Upper lobe of left lung (tissue), 6 donors: ENCODE measurements at regions not wholly inside any gene's neighbourhood (a gene's known extent, or its start where the extent isn't known, plus 50 kb on each side); places are given as distances from the start of the nearest gene placed in this dataset.

Experiments used
- ATAC-seq, 2 donors: fragments of 200-7000 bp; cut with Tn5 transposase; one replicate each; pipeline ENCODE4 v1.9.1; 2022; ENCODE audit warnings: mild to moderate bottlenecking in 2 of 2, moderate library complexity in 2 of 2; ENCODE audit not compliant: low FRiP score in 2 of 2
- DNase-seq, 2 donors: peaks; one replicate each; pipeline ENCODE4 v3.0.0-alpha.2; 2019 to 2020
- H3K27ac ChIP-seq, 4 donors: fragments of 200-600 bp; sonication (generic); one replicate each; pipeline ENCODE4 v1.5.1; 2016 to 2019
- H3K27me3 ChIP-seq, 4 donors: fragments of 200-600 bp; sonication (generic); one replicate each; pipeline ENCODE4 v1.5.1; 2017 to 2019
- H3K36me3 ChIP-seq, 4 donors: fragments of 200-600 bp; sonication (generic); one replicate each; pipeline ENCODE4 v1.5.1; 2016 to 2019
- H3K4me1 ChIP-seq, 4 donors: fragments of 200-600 bp; sonication (generic); one replicate each; pipeline ENCODE4 v1.5.1; 2018 to 2019
- H3K4me3 ChIP-seq, 4 donors: fragments of 200-600 bp; sonication (generic); one replicate each; pipeline ENCODE4 v1.5.1; 2017 to 2019; ENCODE audit warnings: mild to moderate bottlenecking in 2 of 4, moderate library complexity in 1 of 4
- H3K9me3 ChIP-seq, 4 donors: fragments of 200-600 bp; sonication (generic); one replicate each; pipeline ENCODE4 v1.5.1; 2018 to 2019
- EP300 ChIP-seq, 4 donors: sonication (generic); formaldehyde crosslinking; IDR thresholded peaks; one replicate each; pipeline ENCODE4 v1.5.1; 2017; ENCODE audit warnings: antibody characterized with exemption in 4 of 4, control low read depth in 2 of 4
- POLR2A ChIP-seq, 4 donors: fragments of 450-650 bp; IDR thresholded peaks; one replicate each; pipeline ENCODE4 v1.5.1; 2016 to 2017; ENCODE audit warnings: antibody characterized with exemption in 4 of 4, mild to moderate bottlenecking in 2 of 4
- POLR2AphosphoS5 ChIP-seq, 2 donors: sonication (generic); formaldehyde crosslinking; IDR thresholded peaks; one replicate each; pipeline ENCODE4 v1.5.1; 2017; ENCODE audit warnings: antibody characterized with exemption in 2 of 2
- WGBS, 2 donors: methylation state at CpG; one replicate each; pipeline ENCODE4 v1.1.5; 2017 to 2018; 5-methylcytosine and 5-hydroxymethylcytosine counted together
- TF ChIP-seq, protein P1 (sequence below), 6 experiments: fragments of 450-650 bp in 4 of 6; fragments of 200-600 bp in 2 of 6; sonication (generic) in 2 of 6; IDR thresholded peaks; one replicate each; pipeline ENCODE4 v1.5.1; 2016 to 2019; ENCODE audit warnings: antibody characterized with exemption in 6 of 6
- donor health status: DM: no; HTN: no; CAD: no; lungs with moderate emphysema.
- donor health status: DM: no; HTN: yes; CAD: no; lungs with severe emphysema.

DNA sequence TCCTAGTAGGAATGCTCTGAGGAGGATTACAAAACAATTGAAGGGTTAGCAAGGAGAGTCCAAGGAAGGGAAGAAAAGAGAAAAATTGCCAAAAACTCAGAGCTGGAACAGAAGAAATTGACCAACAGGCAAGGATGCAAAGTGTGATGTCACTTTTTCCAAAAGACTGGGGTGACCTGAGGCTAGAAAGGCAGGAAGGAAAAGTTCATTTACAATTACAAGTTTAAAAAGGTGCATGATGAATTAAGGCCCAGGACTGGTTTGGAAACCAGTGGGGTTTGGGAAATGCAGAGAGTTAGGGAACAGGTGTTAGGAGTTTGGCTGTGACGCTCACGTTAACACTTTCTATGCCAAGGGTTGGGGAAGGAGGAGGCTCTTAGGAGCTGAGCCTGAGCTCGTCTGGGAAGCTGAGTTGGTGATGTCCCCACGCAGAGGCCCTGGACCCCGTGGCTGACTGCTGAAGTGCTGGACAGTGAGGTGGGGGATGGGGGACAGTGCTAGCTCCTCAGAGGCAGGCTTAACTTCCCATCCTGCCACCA is 92.6 kb upstream of the PODXL start:
- H3K4me3 ChIP-seq, result no peak overlapping the region

DNA sequence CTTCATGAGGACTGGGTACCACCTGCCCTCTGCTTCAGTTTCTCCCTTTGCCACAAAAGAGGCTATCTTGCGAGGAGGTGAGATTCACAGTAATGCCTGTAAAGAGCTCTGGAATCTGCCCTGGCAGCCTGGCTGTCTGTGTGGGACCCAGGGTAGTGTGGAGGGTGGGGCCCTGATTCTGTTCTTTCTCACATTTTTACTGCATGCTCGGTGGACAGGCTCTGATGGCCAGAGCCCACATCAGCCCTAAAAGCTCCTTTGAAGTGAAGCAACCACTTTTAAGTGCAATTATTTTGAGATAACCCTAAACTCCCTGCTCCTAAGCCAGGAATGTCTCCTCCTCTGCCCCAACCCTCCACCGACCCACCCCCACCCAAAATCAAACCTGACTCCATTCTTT is 92.1 kb upstream of the PODXL start:
- no peaks in the 10 kb centered on the region for H3K36me3 ChIP-seq
- peak in 1 of 2 donors; percentile 58 for ATAC-seq
- no peak for DNase-seq
- H3K4me3 ChIP-seq, result no peak overlapping the region
- no peak overlapping the region for H3K27ac ChIP-seq
- TF ChIP-seq EP300 (IDR thresholded peaks at IDR 0.05) (no peak), POLR2AphosphoS5 (IDR thresholded peaks at IDR 0.05) (no peak), POLR2A (IDR thresholded peaks at IDR 0.05) (no peak)
- TF ChIP-seq, protein P1, sequence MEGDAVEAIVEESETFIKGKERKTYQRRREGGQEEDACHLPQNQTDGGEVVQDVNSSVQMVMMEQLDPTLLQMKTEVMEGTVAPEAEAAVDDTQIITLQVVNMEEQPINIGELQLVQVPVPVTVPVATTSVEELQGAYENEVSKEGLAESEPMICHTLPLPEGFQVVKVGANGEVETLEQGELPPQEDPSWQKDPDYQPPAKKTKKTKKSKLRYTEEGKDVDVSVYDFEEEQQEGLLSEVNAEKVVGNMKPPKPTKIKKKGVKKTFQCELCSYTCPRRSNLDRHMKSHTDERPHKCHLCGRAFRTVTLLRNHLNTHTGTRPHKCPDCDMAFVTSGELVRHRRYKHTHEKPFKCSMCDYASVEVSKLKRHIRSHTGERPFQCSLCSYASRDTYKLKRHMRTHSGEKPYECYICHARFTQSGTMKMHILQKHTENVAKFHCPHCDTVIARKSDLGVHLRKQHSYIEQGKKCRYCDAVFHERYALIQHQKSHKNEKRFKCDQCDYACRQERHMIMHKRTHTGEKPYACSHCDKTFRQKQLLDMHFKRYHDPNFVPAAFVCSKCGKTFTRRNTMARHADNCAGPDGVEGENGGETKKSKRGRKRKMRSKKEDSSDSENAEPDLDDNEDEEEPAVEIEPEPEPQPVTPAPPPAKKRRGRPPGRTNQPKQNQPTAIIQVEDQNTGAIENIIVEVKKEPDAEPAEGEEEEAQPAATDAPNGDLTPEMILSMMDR (IDR thresholded peaks at IDR 0.05), result no peak
- H3K4me1 ChIP-seq, result peaks cover 0 to 4% (median 0%) of the 10 kb centered on the region in 4 donors
- H3K9me3 ChIP-seq, result no peaks in the 10 kb centered on the region
- WGBS, 2 donors, result 46 to 70% methylated on average over 3 of the region's 3 CpGs
- no peaks in the 10 kb centered on the region for H3K27me3 ChIP-seq

More for the DNA sequence above, 92.6 kb upstream of the PODXL start:
- H3K36me3 ChIP-seq, result no peaks in the 10 kb centered on the region
- TF ChIP-seq, protein P1 (IDR thresholded peaks at IDR 0.05), result no peak
- TF ChIP-seq POLR2AphosphoS5 (IDR thresholded peaks at IDR 0.05) (no peak), POLR2A (IDR thresholded peaks at IDR 0.05) (no peak), EP300 (IDR thresholded peaks at IDR 0.05) (no peak)
- peaks cover 0 to 4% (median 0%) of the 10 kb centered on the region in 4 donors for H3K4me1 ChIP-seq
- ATAC-seq, result peak; percentile 19 to 34
- H3K27ac ChIP-seq, result peak overlapping the region in 1 of 4 donors; percentile 39
- H3K9me3 ChIP-seq, result no peaks in the 10 kb centered on the region
- no peak for DNase-seq
- no peaks in the 10 kb centered on the region for H3K27me3 ChIP-seq
- WGBS, 2 donors, result 56 to 61% methylated on average over 5 of the region's 5 CpGs

DNA sequence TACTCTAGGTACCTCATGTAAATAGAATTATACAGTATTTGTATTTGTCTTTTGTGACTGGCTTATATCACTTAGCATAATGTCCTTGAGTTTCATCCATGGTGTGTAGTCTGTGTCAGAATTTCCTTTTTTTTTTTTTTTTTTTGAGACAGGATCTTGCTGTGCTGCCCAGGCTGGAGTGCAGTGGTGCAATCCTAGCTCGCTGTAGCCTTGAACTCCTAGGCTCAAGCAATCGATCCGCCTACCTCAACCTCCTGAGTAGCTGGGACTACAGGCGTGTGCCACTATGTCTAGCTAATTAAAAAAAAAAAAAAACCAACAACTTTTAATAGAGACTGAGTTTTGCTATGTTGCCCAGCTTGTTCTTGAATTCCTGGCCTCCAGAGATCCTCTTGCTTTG is 89.8 kb upstream of the PODXL start:
- ATAC-seq (no peak), DNase-seq (no peak)
- 90 to 95% methylated on average over 4 of the region's 4 CpGs for WGBS, 2 donors
- Histone ChIP-seq H3K27ac (no peak overlapping the region), H3K9me3 (no peaks in the 10 kb centered on the region), H3K4me3 (no peak overlapping the region), H3K27me3 (no peaks in the 10 kb centered on the region), H3K4me1 (peaks cover 0 to 4% (median 0%) of the 10 kb centered on the region in 4 donors), H3K36me3 (no peaks in the 10 kb centered on the region)
- TF ChIP-seq EP300 (IDR thresholded peaks at IDR 0.05), result no peak
- no peak for TF ChIP-seq POLR2AphosphoS5 (IDR thresholded peaks at IDR 0.05)
- TF ChIP-seq, protein P1 (IDR thresholded peaks at IDR 0.05), result no peak
- TF ChIP-seq POLR2A (IDR thresholded peaks at IDR 0.05), result no peak

DNA sequence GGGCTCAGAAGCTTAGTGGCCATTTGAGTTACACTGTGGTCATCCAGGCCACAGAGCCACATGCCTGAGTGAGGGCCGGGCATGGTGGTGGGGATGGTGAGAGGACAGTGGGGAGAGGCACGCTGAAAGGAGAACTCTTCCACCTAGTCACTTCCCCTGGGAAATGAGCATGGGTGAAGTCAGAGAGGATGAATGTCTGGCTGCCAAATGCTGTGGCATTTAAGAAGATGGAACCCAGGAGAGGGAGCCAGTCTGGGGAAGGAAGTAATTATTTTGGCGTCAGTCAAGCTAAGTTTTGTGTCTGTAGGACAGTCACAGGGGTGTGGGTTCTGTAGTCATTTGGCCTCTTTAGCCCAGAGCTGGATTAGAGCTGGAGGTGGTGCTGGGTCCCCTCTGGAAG is 86.0 kb upstream of the PODXL start:
- Histone ChIP-seq H3K36me3 (no peaks in the 10 kb centered on the region), H3K9me3 (no peaks in the 10 kb centered on the region), H3K27me3 (no peaks in the 10 kb centered on the region), H3K27ac (no peak overlapping the region), H3K4me1 (no peaks in the 10 kb centered on the region), H3K4me3 (no peak overlapping the region)
- TF ChIP-seq EP300 (IDR thresholded peaks at IDR 0.05), result no peak
- TF ChIP-seq, protein P1 (IDR thresholded peaks at IDR 0.05), result no peak
- no peak for TF ChIP-seq POLR2AphosphoS5 (IDR thresholded peaks at IDR 0.05)
- TF ChIP-seq POLR2A (IDR thresholded peaks at IDR 0.05), result no peak
- DNase-seq (no peak), ATAC-seq (no peak)
- 46 to 59% methylated on average over 3 of the region's 3 CpGs for WGBS, 2 donors

DNA sequence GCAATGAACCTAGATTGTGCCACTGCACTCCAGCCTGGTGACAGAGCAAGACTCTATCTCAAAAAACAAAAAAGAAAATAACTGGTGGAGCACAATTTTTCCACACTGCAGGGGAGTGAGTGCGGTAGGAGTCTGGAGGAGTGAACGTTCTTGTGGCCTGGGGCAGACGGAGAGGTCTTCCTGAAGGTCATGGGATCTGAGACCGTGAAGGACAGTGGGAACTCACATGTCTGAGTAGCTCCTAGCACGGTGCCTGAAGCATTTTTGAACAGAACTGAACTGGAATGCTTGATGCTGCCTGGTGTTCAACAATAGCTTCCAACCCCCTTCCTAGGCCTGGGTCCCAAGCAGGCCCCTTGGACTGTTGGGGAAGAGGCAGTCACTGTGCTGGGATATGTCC is 84.3 kb upstream of the PODXL start:
- no peak overlapping the region for H3K4me3 ChIP-seq
- DNase-seq (no peak), ATAC-seq (no peak)
- TF ChIP-seq POLR2A (IDR thresholded peaks at IDR 0.05), result no peak
- TF ChIP-seq POLR2AphosphoS5 (IDR thresholded peaks at IDR 0.05), result no peak
- no peak for TF ChIP-seq EP300 (IDR thresholded peaks at IDR 0.05)
- TF ChIP-seq, protein P1 (IDR thresholded peaks at IDR 0.05), result no peak
- 81 to 82% methylated on average over 5 of the region's 5 CpGs for WGBS, 2 donors
- H3K27ac ChIP-seq, result no peak overlapping the region
- no peaks in the 10 kb centered on the region for H3K27me3 ChIP-seq
- H3K9me3 ChIP-seq, result no peaks in the 10 kb centered on the region
- no peaks in the 10 kb centered on the region for H3K4me1 ChIP-seq
- H3K36me3 ChIP-seq, result no peaks in the 10 kb centered on the region
